A549 (cell line): ENCODE measurements at regions not wholly inside any gene's neighbourhood (a gene's known extent, or its start where the extent isn't known, plus 50 kb on each side); places are given as distances from the start of the nearest gene placed in this dataset.

ENCODE experiments used
- CEBPB ChIP-seq, 2 experiments: fragments of >200 bp in 1 of 2; sonication (Bioruptor Twin) in 1 of 2; formaldehyde crosslinking in 1 of 2; IDR thresholded peaks; 2 replicates each; pipeline ENCODE4 v1.6.1; 2012 to 2016
- EP300 ChIP-seq, 2 experiments: fragments of >200 bp; sonication (Bioruptor Twin); formaldehyde crosslinking; IDR thresholded peaks; 2 replicates in 1 of 2; 3 replicates in 1 of 2; pipeline ENCODE4 v1.6.1; 2016 to 2017
- MAFK ChIP-seq: fragments of 450-650 bp; IDR thresholded peaks from 2 replicates; pipeline ENCODE4 v1.6.1; 2014; ENCODE audit not compliant: partially characterized antibody
- POLR2A ChIP-seq: IDR thresholded peaks from 2 replicates; pipeline ENCODE4 v1.6.1; 2012; ENCODE audit warnings: mild to moderate bottlenecking, low read length
- RAD21 ChIP-seq, 2 experiments: fragments of >200 bp in 1 of 2; sonication (Bioruptor Twin) in 1 of 2; formaldehyde crosslinking in 1 of 2; IDR thresholded peaks in 1 of 2; conservative IDR thresholded peaks in 1 of 2; 2 replicates in 1 of 2; 3 replicates in 1 of 2; pipeline ENCODE4 v1.6.1; 2012 to 2018; ENCODE audit warnings: inconsistent platforms in 1 of 2
- RCOR1 ChIP-seq: fragments of 150-350 bp; IDR thresholded peaks from 2 replicates; pipeline ENCODE4 v1.6.1; 2014; ENCODE audit warnings: antibody characterized with exemption, low read length, low read depth
- REST ChIP-seq: fragments of 200-600 bp; sonication (generic); IDR thresholded peaks from 2 replicates; pipeline ENCODE4 v1.6.1; 2016; ENCODE audit warnings: antibody characterized with exemption, mild to moderate bottlenecking, moderate library complexity
- RFX5 ChIP-seq: fragments of 450-650 bp; IDR thresholded peaks from 2 replicates; pipeline ENCODE4 v1.7.1; 2014; ENCODE audit warnings: antibody characterized with exemption, mild to moderate bottlenecking, moderate library complexity
- RNF2 ChIP-seq: fragments of 200-600 bp; sonication (generic); IDR thresholded peaks from 2 replicates; pipeline ENCODE4 v1.6.1; 2016; ENCODE audit warnings: low read depth, mild to moderate bottlenecking, antibody characterized with exemption, moderate library complexity, borderline replicate concordance
- TF ChIP-seq, protein P1 (sequence below): IDR thresholded peaks from 2 replicates; pipeline ENCODE4 v1.6.1; 2012; ENCODE audit warnings: low read depth, borderline replicate concordance
- TF ChIP-seq, protein P2 (sequence below): fragments of 150-350 bp; IDR thresholded peaks from 2 replicates; pipeline ENCODE4 v1.6.1; 2014; ENCODE audit warnings: low read depth, mild to moderate bottlenecking, low read length
- TF ChIP-seq, protein P3 (sequence below): IDR thresholded peaks from 2 replicates; pipeline ENCODE4 v1.6.1; 2012
- TF ChIP-seq, protein P4 (sequence below): fragments of >200 bp; sonication (Bioruptor Twin); formaldehyde crosslinking; IDR thresholded peaks from 3 replicates; pipeline ENCODE4 v1.5.1; 2016
- TF ChIP-seq, protein P5 (sequence below): fragments of 450-650 bp; IDR thresholded peaks from 2 replicates; pipeline ENCODE4 v1.6.1; 2014; ENCODE audit warnings: antibody characterized with exemption

DNA sequence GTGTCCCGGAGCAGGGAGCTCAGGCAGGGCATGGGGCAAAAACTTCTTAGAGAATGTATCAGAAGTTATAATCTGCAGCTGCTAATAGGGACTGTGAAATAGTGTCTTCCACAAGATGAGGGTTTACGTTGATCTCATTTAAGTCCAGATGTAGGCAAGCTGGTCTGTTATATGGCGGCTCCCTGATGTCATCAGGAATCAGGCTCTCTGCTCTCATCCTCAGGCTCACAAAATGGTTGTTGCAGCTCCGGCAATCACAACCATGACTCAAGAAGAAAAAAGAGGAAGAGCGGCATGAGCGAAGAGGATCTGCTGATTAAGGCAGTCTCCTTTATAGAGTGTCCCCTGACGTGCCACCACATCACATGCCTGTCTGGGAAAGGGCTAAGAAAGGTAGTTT, 191.3 kb downstream of the KLF5 start:
- TF ChIP-seq RAD21 (conservative IDR thresholded peaks at IDR 0.05 in 1 of 2, IDR thresholded peaks at IDR 0.05 in 1 of 2), result no peak
- TF ChIP-seq, protein P1, sequence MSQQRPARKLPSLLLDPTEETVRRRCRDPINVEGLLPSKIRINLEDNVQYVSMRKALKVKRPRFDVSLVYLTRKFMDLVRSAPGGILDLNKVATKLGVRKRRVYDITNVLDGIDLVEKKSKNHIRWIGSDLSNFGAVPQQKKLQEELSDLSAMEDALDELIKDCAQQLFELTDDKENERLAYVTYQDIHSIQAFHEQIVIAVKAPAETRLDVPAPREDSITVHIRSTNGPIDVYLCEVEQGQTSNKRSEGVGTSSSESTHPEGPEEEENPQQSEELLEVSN, result no peak
- TF ChIP-seq, protein P2, sequence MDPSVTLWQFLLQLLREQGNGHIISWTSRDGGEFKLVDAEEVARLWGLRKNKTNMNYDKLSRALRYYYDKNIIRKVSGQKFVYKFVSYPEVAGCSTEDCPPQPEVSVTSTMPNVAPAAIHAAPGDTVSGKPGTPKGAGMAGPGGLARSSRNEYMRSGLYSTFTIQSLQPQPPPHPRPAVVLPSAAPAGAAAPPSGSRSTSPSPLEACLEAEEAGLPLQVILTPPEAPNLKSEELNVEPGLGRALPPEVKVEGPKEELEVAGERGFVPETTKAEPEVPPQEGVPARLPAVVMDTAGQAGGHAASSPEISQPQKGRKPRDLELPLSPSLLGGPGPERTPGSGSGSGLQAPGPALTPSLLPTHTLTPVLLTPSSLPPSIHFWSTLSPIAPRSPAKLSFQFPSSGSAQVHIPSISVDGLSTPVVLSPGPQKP, result no peak
- no peak for TF ChIP-seq REST
- TF ChIP-seq, protein P3, sequence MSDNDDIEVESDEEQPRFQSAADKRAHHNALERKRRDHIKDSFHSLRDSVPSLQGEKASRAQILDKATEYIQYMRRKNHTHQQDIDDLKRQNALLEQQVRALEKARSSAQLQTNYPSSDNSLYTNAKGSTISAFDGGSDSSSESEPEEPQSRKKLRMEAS, result no peak
- no peak for TF ChIP-seq RNF2
- no peak for TF ChIP-seq EP300 (IDR thresholded peaks at IDR 0.05)
- TF ChIP-seq POLR2A, result no peak
- TF ChIP-seq, protein P4, sequence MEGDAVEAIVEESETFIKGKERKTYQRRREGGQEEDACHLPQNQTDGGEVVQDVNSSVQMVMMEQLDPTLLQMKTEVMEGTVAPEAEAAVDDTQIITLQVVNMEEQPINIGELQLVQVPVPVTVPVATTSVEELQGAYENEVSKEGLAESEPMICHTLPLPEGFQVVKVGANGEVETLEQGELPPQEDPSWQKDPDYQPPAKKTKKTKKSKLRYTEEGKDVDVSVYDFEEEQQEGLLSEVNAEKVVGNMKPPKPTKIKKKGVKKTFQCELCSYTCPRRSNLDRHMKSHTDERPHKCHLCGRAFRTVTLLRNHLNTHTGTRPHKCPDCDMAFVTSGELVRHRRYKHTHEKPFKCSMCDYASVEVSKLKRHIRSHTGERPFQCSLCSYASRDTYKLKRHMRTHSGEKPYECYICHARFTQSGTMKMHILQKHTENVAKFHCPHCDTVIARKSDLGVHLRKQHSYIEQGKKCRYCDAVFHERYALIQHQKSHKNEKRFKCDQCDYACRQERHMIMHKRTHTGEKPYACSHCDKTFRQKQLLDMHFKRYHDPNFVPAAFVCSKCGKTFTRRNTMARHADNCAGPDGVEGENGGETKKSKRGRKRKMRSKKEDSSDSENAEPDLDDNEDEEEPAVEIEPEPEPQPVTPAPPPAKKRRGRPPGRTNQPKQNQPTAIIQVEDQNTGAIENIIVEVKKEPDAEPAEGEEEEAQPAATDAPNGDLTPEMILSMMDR, result no peak
- no peak for TF ChIP-seq RFX5
- no peak for TF ChIP-seq RCOR1
- TF ChIP-seq CEBPB (IDR thresholded peaks at IDR 0.05), result no peak
- no peak for TF ChIP-seq MAFK
- TF ChIP-seq, protein P5, sequence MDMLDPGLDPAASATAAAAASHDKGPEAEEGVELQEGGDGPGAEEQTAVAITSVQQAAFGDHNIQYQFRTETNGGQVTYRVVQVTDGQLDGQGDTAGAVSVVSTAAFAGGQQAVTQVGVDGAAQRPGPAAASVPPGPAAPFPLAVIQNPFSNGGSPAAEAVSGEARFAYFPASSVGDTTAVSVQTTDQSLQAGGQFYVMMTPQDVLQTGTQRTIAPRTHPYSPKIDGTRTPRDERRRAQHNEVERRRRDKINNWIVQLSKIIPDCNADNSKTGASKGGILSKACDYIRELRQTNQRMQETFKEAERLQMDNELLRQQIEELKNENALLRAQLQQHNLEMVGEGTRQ, result no peak
